ENCODE measurements at regions not wholly inside any gene's neighbourhood (a gene's known extent, or its start where the extent isn't known, plus 50 kb on each side); places are given as distances from the start of the nearest gene placed in this dataset.

DNA sequence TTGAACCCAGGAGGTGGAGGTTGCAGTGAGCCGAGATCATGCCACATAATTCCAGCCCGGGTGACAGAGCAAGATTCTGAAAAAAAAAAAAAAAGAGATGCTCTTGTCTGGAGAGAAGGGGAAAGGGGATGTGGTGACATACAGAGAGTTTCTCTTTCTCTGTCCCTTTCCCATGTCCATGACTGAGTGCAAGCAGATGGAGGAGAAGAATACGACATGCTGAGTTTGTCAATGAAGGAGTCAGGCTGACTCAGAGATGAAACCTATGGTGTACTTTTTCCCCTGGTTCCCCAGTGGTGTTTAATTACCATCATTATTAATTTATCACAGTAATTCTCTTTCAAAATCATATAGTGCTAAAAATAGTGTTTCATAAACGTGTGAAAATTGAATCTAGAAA is 448.8 kb downstream of the FOXO1 start:
- no peak for TF ChIP-seq POLR2A (IDR thresholded peaks at IDR 0.05; ENCODE audit: low read length)
- TF ChIP-seq GATA1 (IDR thresholded peaks at IDR 0.05; ENCODE audit: low read depth, low read length) = no peak

Measured in erythroblast (primary cell).